ENCODE measurements at regions not wholly inside any gene's neighbourhood (a gene's known extent, or its start where the extent isn't known, plus 50 kb on each side); places are given as distances from the start of the nearest gene placed in this dataset.

DNA sequence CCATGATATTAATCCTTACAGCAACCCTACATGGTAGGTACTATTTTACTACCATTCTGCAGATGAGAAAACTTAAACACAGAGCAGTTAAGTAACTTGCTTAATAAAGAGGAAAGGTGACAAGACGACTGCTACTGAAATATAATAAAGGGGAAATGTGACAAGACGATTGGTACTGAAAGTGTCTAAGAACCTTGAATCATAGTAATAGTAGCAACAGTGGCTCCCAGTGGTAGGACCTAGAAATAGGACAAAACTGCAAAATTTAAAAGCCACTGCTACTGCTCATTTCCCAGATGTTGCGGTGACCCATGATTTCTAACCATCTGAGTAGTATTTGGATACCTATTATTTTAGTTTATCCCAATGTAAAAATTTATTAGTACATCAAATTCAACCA, 89.5 kb downstream of the TASL start:
- no peaks in the 10 kb centered on the region for H3K79me2 ChIP-seq
- no peaks in the 10 kb centered on the region for H3K36me3 ChIP-seq (replicated peaks; ENCODE audit: insufficient read depth, low read depth)
- H3K4me3 ChIP-seq, result no peak overlapping the region
- WGBS (ENCODE audit: low lambda C conversion rate, missing lambda C conversion rate), result 36% methylated on average over 3 of the region's 3 CpGs
- H2AFZ ChIP-seq, result no peak overlapping the region
- H3K9me2 ChIP-seq (replicated peaks; ENCODE audit: insufficient read depth), result no peaks in the 10 kb centered on the region
- peak; percentile 15 for DNase-seq (ENCODE audit: low spot score)
- no peaks in the 10 kb centered on the region for H3K27me3 ChIP-seq
- no peaks in the 10 kb centered on the region for H3K4me1 ChIP-seq (ENCODE audit: insufficient read depth)
- TF ChIP-seq, protein P1, sequence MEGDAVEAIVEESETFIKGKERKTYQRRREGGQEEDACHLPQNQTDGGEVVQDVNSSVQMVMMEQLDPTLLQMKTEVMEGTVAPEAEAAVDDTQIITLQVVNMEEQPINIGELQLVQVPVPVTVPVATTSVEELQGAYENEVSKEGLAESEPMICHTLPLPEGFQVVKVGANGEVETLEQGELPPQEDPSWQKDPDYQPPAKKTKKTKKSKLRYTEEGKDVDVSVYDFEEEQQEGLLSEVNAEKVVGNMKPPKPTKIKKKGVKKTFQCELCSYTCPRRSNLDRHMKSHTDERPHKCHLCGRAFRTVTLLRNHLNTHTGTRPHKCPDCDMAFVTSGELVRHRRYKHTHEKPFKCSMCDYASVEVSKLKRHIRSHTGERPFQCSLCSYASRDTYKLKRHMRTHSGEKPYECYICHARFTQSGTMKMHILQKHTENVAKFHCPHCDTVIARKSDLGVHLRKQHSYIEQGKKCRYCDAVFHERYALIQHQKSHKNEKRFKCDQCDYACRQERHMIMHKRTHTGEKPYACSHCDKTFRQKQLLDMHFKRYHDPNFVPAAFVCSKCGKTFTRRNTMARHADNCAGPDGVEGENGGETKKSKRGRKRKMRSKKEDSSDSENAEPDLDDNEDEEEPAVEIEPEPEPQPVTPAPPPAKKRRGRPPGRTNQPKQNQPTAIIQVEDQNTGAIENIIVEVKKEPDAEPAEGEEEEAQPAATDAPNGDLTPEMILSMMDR (IDR thresholded peaks at IDR 0.05; ENCODE audit: poor library complexity), result peak; percentile 29
- TF ChIP-seq EZH2 (IDR thresholded peaks at IDR 0.05; ENCODE audit: borderline replicate concordance), result no peak
- no peaks in the 10 kb centered on the region for H3K9me3 ChIP-seq (ENCODE audit: low read depth)
- H4K20me1 ChIP-seq (ENCODE audit: insufficient read depth, poor library complexity, severe bottlenecking), result no peaks in the 10 kb centered on the region
- no peak overlapping the region for H3K4me2 ChIP-seq
- H3K27ac ChIP-seq, result no peak overlapping the region

DNA sequence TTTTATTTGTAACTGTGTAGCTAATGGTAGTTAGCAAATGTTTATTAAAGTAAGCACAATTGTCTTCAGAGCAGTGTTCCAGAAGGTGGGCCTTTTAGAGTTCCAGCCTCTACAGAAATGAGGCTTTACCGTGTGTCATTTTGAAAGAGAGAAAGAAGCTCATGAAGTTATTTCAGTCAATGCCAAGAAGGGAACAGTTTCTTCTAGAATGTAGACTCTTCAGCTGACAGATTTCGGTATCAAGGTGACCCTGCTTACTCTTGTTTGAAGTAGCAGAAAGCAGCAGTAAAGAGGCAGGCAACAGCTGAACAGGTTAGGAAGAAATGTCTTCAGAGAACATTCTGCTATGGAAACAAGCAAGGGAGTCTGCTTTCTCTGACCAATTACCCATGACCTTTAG, 93.6 kb downstream of the TASL start:
- no peaks in the 10 kb centered on the region for H3K79me2 ChIP-seq
- no peaks in the 10 kb centered on the region for H3K4me1 ChIP-seq (ENCODE audit: insufficient read depth)
- H2AFZ ChIP-seq, result no peak overlapping the region
- no peaks in the 10 kb centered on the region for H4K20me1 ChIP-seq (ENCODE audit: insufficient read depth, poor library complexity, severe bottlenecking)
- no peaks in the 10 kb centered on the region for H3K27me3 ChIP-seq
- H3K36me3 ChIP-seq (replicated peaks; ENCODE audit: insufficient read depth, low read depth), result no peaks in the 10 kb centered on the region
- no peak overlapping the region for H3K4me2 ChIP-seq
- no peak for DNase-seq (ENCODE audit: low spot score)
- 60% methylated on average over 2 of the region's 2 CpGs for WGBS (ENCODE audit: low lambda C conversion rate, missing lambda C conversion rate)
- no peaks in the 10 kb centered on the region for H3K9me2 ChIP-seq (replicated peaks; ENCODE audit: insufficient read depth)
- no peak overlapping the region for H3K4me3 ChIP-seq
- H3K9me3 ChIP-seq (ENCODE audit: low read depth), result no peaks in the 10 kb centered on the region
- TF ChIP-seq, protein P1 (IDR thresholded peaks at IDR 0.05; ENCODE audit: poor library complexity), result no peak
- TF ChIP-seq EZH2phosphoT487 (IDR thresholded peaks at IDR 0.05; ENCODE audit: low read depth, severe bottlenecking, unreplicated experiment) (no peak), EZH2 (IDR thresholded peaks at IDR 0.05; ENCODE audit: borderline replicate concordance) (no peak)
- no peak overlapping the region for H3K27ac ChIP-seq

DNA sequence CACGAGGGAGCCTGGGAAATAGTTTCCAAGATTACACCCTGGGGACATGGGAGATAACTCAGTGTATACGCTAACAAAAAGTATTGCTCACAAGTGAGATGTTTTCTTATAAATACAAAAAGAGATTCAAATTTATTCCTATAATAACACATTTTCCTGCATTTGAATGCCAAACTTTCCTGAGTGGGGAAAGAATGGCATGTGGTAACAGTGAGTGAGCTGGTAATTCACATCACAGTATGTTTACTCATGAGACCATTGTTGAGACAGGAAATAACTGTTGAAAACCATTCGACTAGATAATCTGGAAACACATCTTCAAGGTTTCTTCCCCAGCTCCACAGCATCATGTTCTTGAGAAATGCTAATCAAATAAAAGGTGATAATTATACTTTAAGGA, 109.1 kb downstream of the TASL start:
- H3K9me2 ChIP-seq (replicated peaks; ENCODE audit: insufficient read depth), result no peaks in the 10 kb centered on the region
- DNase-seq (ENCODE audit: low spot score), result no peak
- no peak overlapping the region for H2AFZ ChIP-seq
- no peaks in the 10 kb centered on the region for H3K79me2 ChIP-seq
- no peaks in the 10 kb centered on the region for H3K9me3 ChIP-seq (ENCODE audit: low read depth)
- no peak overlapping the region for H3K27ac ChIP-seq
- no peak overlapping the region for H3K4me3 ChIP-seq
- no peaks in the 10 kb centered on the region for H4K20me1 ChIP-seq (ENCODE audit: insufficient read depth, poor library complexity, severe bottlenecking)
- no peaks in the 10 kb centered on the region for H3K36me3 ChIP-seq (replicated peaks; ENCODE audit: insufficient read depth, low read depth)
- 43% methylated on average over 3 of the region's 3 CpGs for WGBS (ENCODE audit: low lambda C conversion rate, missing lambda C conversion rate)
- no peaks in the 10 kb centered on the region for H3K4me1 ChIP-seq (ENCODE audit: insufficient read depth)
- no peak overlapping the region for H3K4me2 ChIP-seq
- no peaks in the 10 kb centered on the region for H3K27me3 ChIP-seq
- no peak for TF ChIP-seq EZH2phosphoT487 (IDR thresholded peaks at IDR 0.05; ENCODE audit: low read depth, severe bottlenecking, unreplicated experiment)
- no peak for TF ChIP-seq EZH2 (IDR thresholded peaks at IDR 0.05; ENCODE audit: borderline replicate concordance)
- TF ChIP-seq, protein P1 (IDR thresholded peaks at IDR 0.05; ENCODE audit: poor library complexity), result no peak
